Left colon (tissue), 2 donors: ENCODE measurements at regions not wholly inside any gene's neighbourhood (a gene's known extent, or its start where the extent isn't known, plus 50 kb on each side); places are given as distances from the start of the nearest gene placed in this dataset.
"Not testable (repeated sequence)": the region's sequence is repeated elsewhere in the genome, so short reads cannot be mapped to it uniquely, and the experiment has no call there.

Source experiments
- ATAC-seq: fragments of 200-7000 bp; cut with Tn5 transposase; one replicate; pipeline ENCODE4 v1.9.1; 2020; ENCODE audit warnings: mild to moderate bottlenecking, moderate library complexity
- DNase-seq, 2 donors: peaks; one replicate each; pipeline ENCODE4 v3.0.0-alpha.2; 2020
- intact Hi-C, 2 donors: fragments of 100-400 bp; cut with DNase I in 1 of 2; cut with micrococcal nuclease in 1 of 2; formaldehyde crosslinking; loops; one replicate each; pipeline versions ENCODE4 v1.11.2 to v1.14.0; 2022; cut with DNase I, micrococcal nuclease
- donor health status: DM: no; HTN: no; CAD: no.
- donor health status: DM: yes; HTN: yes; CAD: no.

DNA sequence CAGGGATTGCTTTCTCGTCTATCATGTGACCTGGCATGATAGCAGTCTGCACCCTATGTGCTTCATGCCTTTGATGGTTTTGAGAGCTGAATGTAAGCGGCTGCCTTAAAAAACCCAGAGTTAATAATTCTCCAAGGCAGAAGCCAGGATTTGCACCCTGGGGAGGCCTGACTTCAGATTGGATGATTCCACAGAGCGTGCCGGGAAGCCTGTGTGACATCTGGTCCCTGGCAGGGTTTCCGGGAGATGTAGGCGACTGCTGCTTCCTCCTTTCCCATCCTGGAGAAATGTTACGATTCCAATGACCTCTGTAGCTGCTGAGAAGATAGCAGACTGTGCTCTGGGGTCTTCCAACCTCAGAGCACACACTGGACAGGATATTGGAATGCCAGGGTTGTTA is 255.0 kb downstream of the GADD45G start:
- DNase-seq, intact Hi-C loops: not testable (repeated sequence)
- ATAC-seq, result peak; percentile 59

DNA sequence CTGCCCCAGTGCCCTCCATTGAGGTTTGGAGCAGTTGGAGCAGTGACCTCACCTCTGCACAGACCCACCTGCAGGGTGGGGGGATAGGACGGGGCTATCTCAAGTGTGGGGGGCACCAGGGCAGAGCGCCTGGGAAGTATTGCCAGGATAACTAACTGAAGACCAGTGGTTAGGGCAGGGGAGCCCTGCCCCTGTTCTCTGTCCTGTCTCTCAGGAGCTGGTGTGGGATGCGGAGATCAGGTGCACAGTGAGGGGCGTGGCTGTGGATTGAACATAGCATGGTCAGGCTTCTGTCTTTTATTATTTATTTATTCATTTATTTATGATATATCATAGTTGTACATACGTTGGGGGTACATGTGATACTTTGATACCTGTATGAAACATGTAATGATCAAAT is 256.6 kb downstream of the GADD45G start:
- ATAC-seq, intact Hi-C loops: not testable (repeated sequence)

DNA sequence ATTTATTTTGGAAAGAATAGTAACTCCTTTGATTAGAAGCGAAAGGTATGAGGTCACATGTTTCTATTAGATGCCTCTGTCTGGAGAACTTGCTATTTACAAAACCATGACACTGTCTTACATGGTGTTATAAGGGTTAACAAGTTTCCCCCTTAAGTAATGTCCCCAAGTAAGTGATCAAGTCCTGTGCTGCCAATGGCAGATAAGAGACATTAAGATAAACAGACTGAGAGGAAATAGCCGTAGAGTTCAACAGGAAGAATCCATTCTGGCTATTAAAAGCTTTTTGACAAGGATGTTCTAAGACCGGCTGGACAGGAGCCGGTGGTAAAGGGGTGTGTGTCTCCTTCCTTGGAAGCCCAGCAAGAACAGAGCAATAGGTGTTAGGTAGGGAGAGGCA is 257.5 kb downstream of the GADD45G start:
- ATAC-seq (no peak), DNase-seq (no peak)
- intact Hi-C loops, result no loop called here

More for the DNA sequence above, 256.6 kb downstream of the GADD45G start:
- not testable (repeated sequence) for DNase-seq

DNA sequence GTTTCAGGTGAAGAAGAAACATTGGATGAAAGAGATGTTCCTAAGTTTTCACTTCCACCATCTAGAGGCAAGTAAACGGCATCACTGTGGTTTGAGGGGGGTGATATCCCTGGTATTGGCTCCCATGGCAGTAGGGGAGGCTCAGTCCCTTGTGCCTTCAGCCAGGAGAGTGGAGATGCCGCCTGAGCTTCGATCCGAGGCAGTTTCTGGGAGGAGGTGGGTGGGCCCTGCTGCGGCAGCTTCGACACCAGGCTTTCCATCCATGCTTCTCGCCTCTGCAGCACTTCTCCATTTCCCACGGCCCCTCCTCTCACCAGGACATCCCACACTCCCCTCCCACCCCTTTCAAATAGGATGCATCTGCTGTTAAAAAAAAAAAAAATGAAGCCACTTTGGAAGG is 258.3 kb downstream of the GADD45G start:
- ATAC-seq, result no peak
- no peak for DNase-seq
- intact Hi-C loops, result no loop called here

DNA sequence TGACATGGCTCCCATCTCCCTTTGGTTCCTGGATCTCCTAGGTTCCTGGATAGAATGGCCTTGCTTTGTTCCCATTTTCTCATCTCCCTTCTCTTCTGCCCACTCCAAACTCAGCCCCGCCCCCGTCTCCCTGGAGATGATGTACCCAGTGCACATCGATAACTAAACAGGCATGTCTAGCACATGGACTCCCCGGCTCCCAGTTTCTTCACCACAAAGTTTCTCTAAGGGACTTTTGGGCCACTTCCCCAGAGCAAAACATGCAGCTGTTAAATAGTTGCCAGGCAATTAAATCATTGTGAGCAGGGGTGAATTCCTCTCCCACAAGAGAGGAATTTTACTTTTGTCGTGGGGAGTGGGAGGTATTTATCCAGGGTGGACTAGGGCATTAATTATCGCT is 259.0 kb downstream of the GADD45G start:
- ATAC-seq (no peak), DNase-seq (no peak)
- intact Hi-C loops, result no loop called here

DNA sequence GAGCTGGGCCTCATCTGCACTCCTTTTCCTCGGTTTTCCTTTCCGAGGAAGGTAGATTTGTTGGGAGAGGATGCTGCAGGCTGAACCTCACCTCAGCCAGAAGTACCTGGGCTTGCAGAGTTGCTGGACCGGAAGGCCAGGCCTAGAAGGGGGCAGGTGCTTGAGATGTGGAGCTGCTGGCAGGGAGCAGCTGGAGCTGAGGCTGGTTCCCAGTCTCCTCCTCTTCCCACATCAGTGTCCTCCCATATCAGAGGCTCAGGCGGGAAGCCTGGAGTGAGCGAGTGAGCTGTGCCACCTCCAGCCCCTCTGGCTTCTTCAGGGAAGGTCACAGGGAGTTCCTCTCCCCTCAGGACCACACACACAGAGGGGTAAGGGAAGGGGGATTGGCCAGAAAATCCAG is 259.4 kb downstream of the GADD45G start:
- intact Hi-C loops, result no loop called here
- ATAC-seq, result no peak
- DNase-seq, result no peak

DNA sequence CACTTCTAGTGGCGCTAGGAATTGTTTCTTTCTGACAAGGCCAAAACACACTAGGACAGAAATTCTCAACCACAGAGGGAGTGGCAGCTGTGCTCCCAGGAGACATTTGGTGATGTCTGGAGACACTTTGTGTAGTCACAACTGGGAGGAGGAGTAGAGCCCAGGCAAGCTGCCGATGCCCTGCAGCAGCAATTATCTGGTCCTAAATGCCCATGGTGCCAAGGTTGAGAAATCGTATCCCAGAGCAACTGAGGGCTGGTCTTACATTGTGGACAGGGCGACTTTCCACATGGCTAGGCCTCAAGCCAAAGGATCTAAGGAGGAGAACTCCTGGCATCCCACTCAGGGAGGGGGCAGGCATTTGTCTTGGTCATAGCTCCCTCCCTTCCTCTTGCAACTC is 259.9 kb downstream of the GADD45G start:
- ATAC-seq (no peak), DNase-seq (no peak)
- intact Hi-C loops, result no loop called here

DNA sequence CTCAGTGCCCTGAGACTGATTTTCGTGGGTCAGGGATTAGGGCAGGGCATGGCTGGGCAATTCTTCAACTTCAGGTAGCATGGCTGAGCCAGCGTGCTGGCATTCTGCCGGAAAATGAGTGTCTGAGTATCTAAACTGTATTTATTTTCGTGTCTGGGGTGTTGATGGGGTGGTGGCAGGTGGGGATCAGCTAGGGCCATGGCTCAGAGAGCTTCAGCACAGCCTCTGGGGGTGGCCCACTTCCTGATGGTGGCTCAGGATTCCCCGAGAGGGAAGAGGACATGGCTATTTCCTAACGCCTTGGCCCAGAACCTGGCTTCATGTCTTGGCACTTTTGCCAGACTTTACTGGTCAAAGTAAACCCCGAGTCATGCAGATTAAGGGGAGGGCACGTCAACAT is 260.5 kb downstream of the GADD45G start:
- no peak for ATAC-seq
- DNase-seq, result no peak
- intact Hi-C loops, result no loop called here

DNA sequence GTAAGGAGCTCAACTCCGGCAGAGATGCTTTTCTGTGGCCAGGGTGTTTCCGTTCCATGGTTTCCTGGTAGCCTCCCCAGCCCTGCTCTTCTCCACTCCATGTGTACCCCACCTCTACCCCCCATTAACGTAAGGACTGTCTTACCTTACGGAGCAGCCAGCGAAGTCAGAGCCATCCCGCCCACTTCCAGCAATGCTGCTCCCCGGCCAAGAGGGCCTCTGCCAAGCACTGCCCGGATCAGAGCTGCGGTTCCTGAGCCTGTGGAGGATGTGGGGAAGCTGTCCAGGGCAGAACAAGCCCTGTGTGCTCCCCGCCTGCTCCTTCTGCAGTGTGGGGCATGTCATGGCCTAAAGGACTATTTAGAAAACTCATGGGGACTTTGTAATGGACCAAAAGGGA is 261.2 kb downstream of the GADD45G start:
- intact Hi-C loops, result no loop called here
- ATAC-seq, result no peak
- DNase-seq, result no peak

DNA sequence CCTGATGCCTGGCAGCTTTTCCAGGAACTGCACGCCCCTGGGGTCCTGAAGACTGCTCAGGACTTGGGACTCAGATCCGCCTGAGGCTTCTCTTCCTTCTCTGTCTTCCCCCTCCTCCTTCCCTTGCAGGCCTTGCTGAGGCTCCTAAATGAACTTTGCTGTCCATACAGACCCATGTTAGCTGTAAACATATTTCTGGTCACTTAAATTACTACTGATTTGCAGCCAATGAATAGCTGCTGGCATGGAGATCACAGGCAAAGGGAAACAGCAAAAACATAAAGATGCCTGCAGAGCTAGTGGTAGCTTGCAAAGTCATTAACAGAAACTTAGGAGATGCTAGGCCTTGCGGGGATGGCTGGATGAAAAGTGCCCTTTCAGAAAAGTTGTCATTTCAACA is 261.9 kb downstream of the GADD45G start:
- no peak for ATAC-seq
- intact Hi-C loops, result no loop called here
- DNase-seq, result no peak

DNA sequence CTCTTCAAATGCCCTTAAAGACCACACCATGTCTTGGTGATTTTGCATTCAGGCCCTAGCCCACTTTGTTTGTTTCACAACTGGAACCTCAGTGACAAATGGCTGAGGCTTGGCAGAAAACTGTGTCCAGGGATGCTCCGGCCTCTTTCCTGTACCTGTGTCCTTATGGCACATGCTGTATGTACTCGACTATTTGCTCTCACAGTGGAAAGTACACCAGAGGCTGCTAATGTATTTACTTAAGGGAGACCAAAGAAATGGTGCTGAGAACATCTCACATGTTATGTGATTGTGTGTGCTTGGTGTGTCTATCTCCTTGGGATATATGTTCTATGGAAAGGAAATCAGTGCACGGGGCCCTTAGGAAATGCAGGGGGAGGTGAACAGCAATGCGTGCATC is 263.3 kb downstream of the GADD45G start:
- DNase-seq (no peak), ATAC-seq (no peak)
- intact Hi-C loops, result no loop called here

DNA sequence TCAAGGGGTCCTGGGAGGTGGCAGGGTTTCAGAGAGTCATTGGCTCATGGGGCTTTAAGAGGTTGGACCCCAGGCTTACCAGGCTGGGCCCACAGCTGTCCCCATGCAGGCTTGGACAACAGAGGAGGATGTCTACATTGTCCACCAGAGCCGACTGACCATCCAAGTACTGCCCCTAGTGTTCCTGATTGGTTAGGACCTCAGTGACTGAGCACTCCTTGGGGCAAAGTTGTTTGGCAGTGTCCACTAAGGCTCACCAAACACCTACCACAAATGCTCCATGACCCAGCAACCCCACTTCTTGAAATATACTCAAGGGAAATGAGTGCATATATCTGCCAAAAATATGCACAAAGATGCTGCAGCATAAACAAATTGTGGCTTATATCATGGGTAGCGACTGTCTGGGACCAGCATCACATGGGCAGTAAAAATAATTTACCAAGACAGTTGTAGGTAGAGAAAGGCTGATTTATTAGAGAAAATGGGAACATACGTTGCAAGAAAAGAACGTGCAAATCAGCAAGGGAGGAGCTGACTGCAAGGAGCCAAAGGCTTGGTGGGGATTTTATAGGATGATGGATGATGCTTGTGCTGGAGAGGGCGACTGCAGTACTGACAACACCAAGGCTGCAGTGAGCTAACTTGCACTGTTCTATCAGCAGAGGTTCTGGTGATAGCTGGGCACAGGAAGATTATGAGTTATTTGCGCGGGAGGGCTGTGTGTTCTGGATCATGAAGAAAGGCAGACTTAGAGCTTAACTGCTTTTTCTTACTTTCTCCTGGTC is 265.2 kb downstream of the GADD45G start:
- intact Hi-C loops, result no loop called here
- DNase-seq, result no peak

DNA sequence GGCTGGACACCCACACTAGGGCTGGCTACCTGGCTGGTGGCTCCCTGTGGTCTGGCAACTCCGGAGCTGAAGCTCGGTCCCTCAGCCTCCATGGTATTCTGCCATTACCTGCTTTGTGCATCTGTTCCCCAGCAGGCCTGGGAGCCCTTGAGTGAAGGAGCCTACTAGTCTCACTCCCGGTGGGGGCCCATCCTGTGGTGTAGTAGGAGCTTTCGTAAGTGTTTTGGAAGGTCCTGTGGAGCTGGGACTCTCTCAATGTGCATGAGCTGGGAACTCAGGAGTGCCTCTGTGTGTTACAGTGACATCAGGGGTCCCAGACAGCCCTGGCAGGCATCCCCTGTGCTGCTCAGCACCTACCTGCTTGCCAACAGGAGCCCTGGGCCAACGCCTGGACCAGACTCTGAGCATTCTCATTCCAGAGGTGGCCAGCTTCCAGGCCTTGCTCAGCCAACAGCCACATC is 267.1 kb downstream of the GADD45G start:
- ATAC-seq, result no peak
- DNase-seq, result no peak
- intact Hi-C loops, result no loop called here

More for the DNA sequence above, 265.2 kb downstream of the GADD45G start:
- no peak for ATAC-seq

DNA sequence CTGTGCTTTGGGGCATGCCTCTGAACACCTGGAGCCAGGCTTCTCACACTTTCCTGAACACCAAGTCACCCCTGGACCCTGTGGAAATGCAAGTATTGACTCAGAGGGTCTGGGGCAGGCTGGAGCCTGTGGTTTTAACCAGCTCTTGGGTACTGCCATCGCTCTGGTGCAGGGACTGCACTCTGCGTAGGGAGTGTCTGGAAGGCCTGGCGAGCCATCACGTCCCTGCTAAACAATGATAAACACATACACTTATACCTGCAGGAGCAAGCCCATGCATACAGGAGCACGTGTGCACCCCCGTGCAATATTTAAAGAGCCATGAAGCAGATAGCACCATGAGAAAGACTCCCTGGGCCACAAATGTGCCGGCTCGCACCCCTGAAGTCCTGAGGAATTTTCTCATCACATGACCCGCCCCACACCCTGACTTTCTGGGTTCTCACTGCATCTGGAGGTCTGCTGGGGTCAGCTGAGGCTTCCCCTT is 267.7 kb downstream of the GADD45G start:
- no peak for ATAC-seq
- intact Hi-C loops, result no loop called here
- DNase-seq, result no peak

DNA sequence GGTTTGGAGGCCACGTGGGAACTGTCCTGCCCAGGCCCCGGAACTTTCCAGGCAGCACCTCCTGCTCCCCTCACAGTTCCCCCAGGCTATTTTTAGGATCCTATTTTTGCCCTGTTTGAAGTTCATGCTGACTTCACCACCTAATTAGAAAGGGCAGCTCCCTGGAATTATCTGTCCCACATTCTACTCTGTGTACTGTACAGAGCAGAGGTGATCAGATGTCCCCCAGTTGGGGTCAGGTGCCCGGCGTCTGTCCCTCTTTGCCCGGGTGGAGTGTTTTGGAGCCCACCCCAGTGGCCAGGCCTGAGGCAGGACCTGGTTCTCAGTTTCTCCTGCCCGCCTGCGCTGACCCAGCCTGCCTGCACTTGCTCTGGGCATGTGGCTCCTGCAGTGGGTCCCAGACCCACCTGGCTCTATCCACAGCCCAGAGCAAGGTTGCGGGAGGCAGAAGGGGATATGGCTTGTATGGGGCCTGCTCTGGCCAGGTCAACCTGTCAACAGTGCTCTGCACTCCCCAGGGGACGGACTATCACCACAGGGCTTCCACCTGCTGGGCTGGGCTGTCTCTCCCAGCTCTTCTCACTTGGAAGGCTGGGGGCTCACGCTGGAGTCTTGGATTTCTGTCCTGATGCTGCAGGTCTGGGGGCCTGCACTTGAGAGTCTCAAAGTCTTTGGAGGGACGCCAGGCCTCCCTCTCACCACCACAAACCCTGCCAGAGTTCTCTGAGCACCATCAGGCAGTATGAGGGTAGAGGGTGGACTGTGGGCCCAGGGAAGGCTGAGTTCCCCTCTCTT is 268.3 kb downstream of the GADD45G start:
- DNase-seq (no peak), ATAC-seq (no peak)
- intact Hi-C loops, result no loop called here

DNA sequence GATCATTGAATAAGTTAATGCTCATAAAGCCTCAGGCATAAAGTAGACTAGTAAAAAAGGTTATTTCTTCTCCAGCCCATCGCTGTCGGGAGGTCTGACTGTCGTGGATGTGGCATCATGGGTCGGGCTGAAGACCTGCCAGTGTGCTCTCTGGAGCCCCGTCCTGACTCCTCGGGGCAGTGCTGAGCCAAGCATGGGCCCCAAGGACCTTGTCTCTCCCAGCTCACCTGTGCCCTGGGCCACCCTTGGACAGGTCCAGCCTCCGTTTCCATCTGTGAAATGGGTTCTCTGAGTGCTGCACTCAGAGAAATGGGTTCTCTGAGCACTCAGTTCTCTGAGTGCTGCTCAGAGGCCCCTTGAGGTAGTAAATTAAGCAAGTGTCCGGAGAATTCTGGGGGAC is 269.0 kb downstream of the GADD45G start:
- no peak for ATAC-seq
- DNase-seq, result no peak
- intact Hi-C loops, result no loop called here

DNA sequence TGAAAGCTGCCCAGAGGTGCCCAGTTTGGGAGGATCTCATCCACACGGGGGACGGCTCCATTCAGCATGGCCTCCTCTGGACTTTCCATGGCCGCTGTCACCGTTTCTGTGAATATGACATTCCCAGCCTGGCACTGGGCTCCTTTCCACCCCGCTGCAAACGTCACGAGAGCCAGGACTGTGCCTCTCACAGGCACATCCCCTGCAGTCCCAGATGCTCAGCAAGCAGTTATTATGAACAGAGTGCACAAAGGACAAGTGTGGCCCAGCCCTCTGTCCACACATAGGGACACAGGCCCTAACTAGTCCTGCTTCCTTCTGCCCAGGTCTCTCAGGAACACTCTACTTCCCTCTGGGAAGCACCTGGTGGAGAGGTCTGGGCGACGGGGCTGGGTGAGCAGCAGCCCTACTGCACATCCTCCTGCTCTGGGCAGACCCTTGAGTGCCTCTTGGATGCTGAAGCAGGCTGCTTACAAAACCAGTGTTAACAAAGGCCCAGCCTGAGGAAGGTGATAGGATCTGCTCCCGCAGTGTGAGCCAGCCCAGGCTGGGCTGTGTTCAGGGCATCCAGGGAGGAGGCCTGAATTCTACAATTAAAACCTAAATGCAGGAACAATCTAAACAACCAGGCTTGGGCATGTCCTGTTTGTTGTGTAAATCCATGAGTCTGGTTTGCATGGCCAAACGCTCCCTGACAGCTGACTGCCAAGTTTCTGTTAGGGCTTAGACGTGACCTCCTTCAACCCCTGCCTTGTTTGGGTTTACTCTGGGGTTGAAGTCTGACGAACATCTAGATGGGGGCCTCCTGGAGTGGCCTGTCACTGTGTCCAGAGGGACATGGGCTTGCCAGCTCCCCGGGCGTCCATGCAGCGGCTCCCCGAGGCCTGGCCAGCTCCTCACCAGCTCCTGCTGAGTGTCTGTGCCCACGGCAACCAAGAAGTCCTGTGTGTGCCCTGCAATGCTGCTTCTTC is 269.8 kb downstream of the GADD45G start:
- intact Hi-C loops, result no loop called here
- ATAC-seq (peak; percentile 39), DNase-seq (no peak)

DNA sequence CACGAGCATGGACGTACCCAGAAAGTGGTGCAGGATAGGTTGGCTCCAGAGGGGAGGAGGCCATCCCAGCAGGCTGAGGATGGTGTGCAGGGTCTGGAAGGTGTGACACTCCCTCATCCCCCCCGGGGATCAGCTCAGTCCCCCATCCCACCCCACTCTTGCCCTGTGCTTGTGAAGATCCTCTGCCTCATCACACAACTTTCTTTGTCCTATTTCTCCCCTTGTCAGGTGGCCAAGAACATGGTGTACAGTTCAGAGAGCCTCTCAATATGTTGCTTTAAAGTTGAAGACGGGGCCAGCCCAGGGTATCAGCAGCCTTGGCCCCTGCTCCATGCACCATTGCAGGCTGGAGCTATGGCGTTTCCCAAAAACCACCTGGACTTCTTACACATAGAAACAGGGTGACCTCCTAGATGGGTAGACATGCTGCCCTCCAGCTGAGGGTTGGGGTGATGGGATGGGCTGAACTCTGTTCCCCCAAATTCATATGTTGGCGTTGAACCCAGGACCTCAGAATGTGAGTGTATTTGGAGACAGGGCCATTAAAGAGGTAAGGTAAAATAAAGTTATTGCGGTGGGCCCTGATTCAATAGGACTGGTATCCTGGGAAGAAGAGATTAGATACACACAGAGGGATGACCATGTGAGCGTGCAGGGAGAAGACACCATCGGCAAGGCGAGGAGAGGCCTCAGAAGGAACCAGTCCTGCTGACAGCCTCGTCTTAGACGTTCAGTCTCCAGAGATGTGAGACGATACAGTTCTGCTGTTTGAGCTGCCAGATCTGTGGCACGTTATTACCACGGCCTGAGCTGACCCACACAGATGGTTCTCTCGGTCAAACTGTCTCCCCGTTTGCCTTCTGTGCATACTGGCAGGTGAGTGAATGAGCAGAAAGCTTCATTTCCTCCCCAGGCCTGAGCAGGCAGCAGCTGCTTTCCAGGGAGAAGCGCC is 272.5 kb downstream of the GADD45G start:
- ATAC-seq (no peak), DNase-seq (no peak)
- intact Hi-C loops, result no loop called here
